ENCODE measurements at regions not wholly inside any gene's neighbourhood (a gene's known extent, or its start where the extent isn't known, plus 50 kb on each side); places are given as distances from the start of the nearest gene placed in this dataset.
"Not testable (repeated sequence)": the region's sequence is repeated elsewhere in the genome, so short reads cannot be mapped to it uniquely, and the experiment has no call there.

GRCh38 chr2:2655453-2656114 is 324.5 kb upstream of the MYT1L start:
- H3K4me3 Mint-ChIP-seq: no peak overlapping the region
- H3K9me3 Mint-ChIP-seq: peaks cover 10% of the 10 kb centered on the region
- no peak overlapping the region for H3K27ac Mint-ChIP-seq
- H3K27me3 Mint-ChIP-seq (ENCODE audit: low read depth): no peaks in the 10 kb centered on the region
- H3K36me3 Mint-ChIP-seq (ENCODE audit: low read depth): no peaks in the 10 kb centered on the region
- H3K4me1 Mint-ChIP-seq (ENCODE audit: low read depth): no peaks in the 10 kb centered on the region

GRCh38 chr2:2653231-2653630 is 322.2 kb upstream of the MYT1L start:
- Mint-ChIP-seq H3K4me1 (ENCODE audit: low read depth) (no peaks in the 10 kb centered on the region), H3K9me3 (peaks cover 3% of the 10 kb centered on the region), H3K27ac (no peak overlapping the region), H3K36me3 (ENCODE audit: low read depth) (no peaks in the 10 kb centered on the region), H3K4me3 (no peak overlapping the region), H3K27me3 (ENCODE audit: low read depth) (no peaks in the 10 kb centered on the region)

- Mint-ChIP-seq H3K36me3 (ENCODE audit: low read depth) (no peaks in the 10 kb centered on the region), H3K4me1 (ENCODE audit: low read depth) (peaks cover 14% of the 10 kb centered on the region), H3K9me3 (no peaks in the 10 kb centered on the region), H3K27me3 (ENCODE audit: low read depth) (no peaks in the 10 kb centered on the region), H3K27ac (no peak overlapping the region), H3K4me3 (no peak overlapping the region)
Observed at GRCh38 chr2:2650608-2651375, 319.7 kb upstream of the MYT1L start.

GRCh38 chr2:2649109-2650072 is 318.3 kb upstream of the MYT1L start:
- H3K4me1 Mint-ChIP-seq (ENCODE audit: low read depth): peaks cover 14% of the 10 kb centered on the region
- no peaks in the 10 kb centered on the region for H3K27me3 Mint-ChIP-seq (ENCODE audit: low read depth)
- no peak overlapping the region for H3K27ac Mint-ChIP-seq
- H3K4me3 Mint-ChIP-seq: no peak overlapping the region
- H3K9me3 Mint-ChIP-seq: no peaks in the 10 kb centered on the region
- no peaks in the 10 kb centered on the region for H3K36me3 Mint-ChIP-seq (ENCODE audit: low read depth)

GRCh38 chr2:2648094-2648493 is 317.0 kb upstream of the MYT1L start:
- Mint-ChIP-seq H3K4me3 (no peak overlapping the region), H3K27me3 (ENCODE audit: low read depth) (no peaks in the 10 kb centered on the region), H3K4me1 (ENCODE audit: low read depth) (peaks cover 14% of the 10 kb centered on the region), H3K9me3 (no peaks in the 10 kb centered on the region), H3K27ac (no peak overlapping the region), H3K36me3 (ENCODE audit: low read depth) (no peaks in the 10 kb centered on the region)

- H3K4me1 Mint-ChIP-seq (ENCODE audit: low read depth): peaks cover 14% of the 10 kb centered on the region
- H3K27ac Mint-ChIP-seq: no peak overlapping the region
- H3K36me3 Mint-ChIP-seq (ENCODE audit: low read depth): no peaks in the 10 kb centered on the region
- no peaks in the 10 kb centered on the region for H3K9me3 Mint-ChIP-seq
- no peak overlapping the region for H3K4me3 Mint-ChIP-seq
- H3K27me3 Mint-ChIP-seq (ENCODE audit: low read depth): no peaks in the 10 kb centered on the region
Observed at GRCh38 chr2:2647141-2647541, 316.1 kb upstream of the MYT1L start.

GRCh38 chr2:2646433-2647051 is 315.5 kb upstream of the MYT1L start:
- Mint-ChIP-seq H3K4me3 (peak overlapping the region; percentile 47), H3K4me1 (ENCODE audit: low read depth) (peaks cover 14% of the 10 kb centered on the region), H3K36me3 (ENCODE audit: low read depth) (no peaks in the 10 kb centered on the region), H3K27ac (peak overlapping the region; percentile 21), H3K27me3 (ENCODE audit: low read depth) (no peaks in the 10 kb centered on the region), H3K9me3 (no peaks in the 10 kb centered on the region)

GRCh38 chr2:2645162-2645855 is 314.2 kb upstream of the MYT1L start:
- Mint-ChIP-seq H3K36me3 (ENCODE audit: low read depth) (no peaks in the 10 kb centered on the region), H3K9me3 (no peaks in the 10 kb centered on the region), H3K4me1 (ENCODE audit: low read depth) (peaks cover 14% of the 10 kb centered on the region), H3K4me3 (no peak overlapping the region), H3K27me3 (ENCODE audit: low read depth) (no peaks in the 10 kb centered on the region), H3K27ac (no peak overlapping the region)

GRCh38 chr2:2644751-2645150 is 313.7 kb upstream of the MYT1L start:
- peaks cover 14% of the 10 kb centered on the region for H3K4me1 Mint-ChIP-seq (ENCODE audit: low read depth)
- not testable (repeated sequence) for H3K27me3 Mint-ChIP-seq (ENCODE audit: low read depth); H3K36me3 Mint-ChIP-seq (ENCODE audit: low read depth); H3K27ac Mint-ChIP-seq; H3K9me3 Mint-ChIP-seq; H3K4me3 Mint-ChIP-seq

GRCh38 chr2:2644040-2644439 is 313.0 kb upstream of the MYT1L start:
- no peaks in the 10 kb centered on the region for H3K9me3 Mint-ChIP-seq
- H3K36me3 Mint-ChIP-seq (ENCODE audit: low read depth): no peaks in the 10 kb centered on the region
- H3K27me3 Mint-ChIP-seq (ENCODE audit: low read depth): no peaks in the 10 kb centered on the region
- H3K4me1 Mint-ChIP-seq (ENCODE audit: low read depth): peaks cover 14% of the 10 kb centered on the region
- H3K4me3 Mint-ChIP-seq: no peak overlapping the region
- peak overlapping the region; percentile 45 for H3K27ac Mint-ChIP-seq

GRCh38 chr2:2642906-2643890 is 312.1 kb upstream of the MYT1L start:
- Mint-ChIP-seq H3K4me3 (no peak overlapping the region), H3K27ac (no peak overlapping the region), H3K36me3 (ENCODE audit: low read depth) (no peaks in the 10 kb centered on the region), H3K27me3 (ENCODE audit: low read depth) (no peaks in the 10 kb centered on the region), H3K4me1 (ENCODE audit: low read depth) (peaks cover 14% of the 10 kb centered on the region), H3K9me3 (no peaks in the 10 kb centered on the region)

GRCh38 chr2:2641541-2642410 is 310.7 kb upstream of the MYT1L start:
- Mint-ChIP-seq H3K4me1 (ENCODE audit: low read depth) (peaks cover 9% of the 10 kb centered on the region), H3K4me3 (no peak overlapping the region), H3K9me3 (no peaks in the 10 kb centered on the region)

More at GRCh38 chr2:2641541-2642410, 310.7 kb upstream of the MYT1L start:
- Mint-ChIP-seq H3K36me3 (ENCODE audit: low read depth) (no peaks in the 10 kb centered on the region), H3K27ac (no peak overlapping the region), H3K27me3 (ENCODE audit: low read depth) (no peaks in the 10 kb centered on the region)

Data from T-helper 1 cell treated with Interleukin-12 subunit alpha and Interleukin-12 subunit beta and Interleukin-4 antibody, amounts not matched to agents 30 μg/mL and 1 μg/mL, for 36 hours (primary cell).